ENCODE measurements at regions not wholly inside any gene's neighbourhood (a gene's known extent, or its start where the extent isn't known, plus 50 kb on each side); places are given as distances from the start of the nearest gene placed in this dataset.

DNA sequence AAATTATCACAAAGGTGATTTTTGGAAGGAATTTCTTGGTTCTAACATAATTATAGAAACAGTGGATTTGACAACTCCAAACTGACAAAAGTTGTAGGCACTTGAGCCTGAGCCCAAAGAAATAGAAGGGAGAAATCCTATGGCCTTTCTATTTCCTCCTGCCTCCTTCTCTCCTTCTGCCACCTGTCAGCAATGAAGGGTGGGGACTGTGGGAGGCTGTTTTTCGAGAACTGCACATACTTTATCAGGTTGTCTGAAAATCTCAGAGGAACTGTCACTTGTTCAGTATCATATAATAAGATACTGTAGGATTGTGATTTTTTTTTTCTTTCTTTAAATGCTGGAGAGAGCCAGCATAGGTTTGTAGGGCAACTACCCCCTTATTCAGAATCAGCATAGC lies 187.9 kb upstream of the SESN3 start:
- Histone ChIP-seq H3K36me3 (ENCODE audit: control insufficient read depth in 1 of 2, insufficient read depth in 2 of 2, low read length in 2 of 2) (no peaks in the 10 kb centered on the region), H3K4me2 (ENCODE audit: low read length) (no peak overlapping the region), H3K9me2 (ENCODE audit: insufficient read depth) (no peaks in the 10 kb centered on the region), H2AFZ (ENCODE audit: low read depth, low read length, poor library complexity, severe bottlenecking) (no peak overlapping the region), H3K4me3 (replicated peaks in 1 of 2; ENCODE audit: low read depth in 1 of 2, low read length in 2 of 2) (no peak overlapping the region), H3K27me3 (ENCODE audit: insufficient read depth, low read length) (peaks cover 4% of the 10 kb centered on the region; the same call in 1 of the 2 replicates), H4K20me1 (ENCODE audit: insufficient read depth) (no peaks in the 10 kb centered on the region), H3K4me1 (ENCODE audit: control insufficient read depth in 1 of 2, insufficient read depth in 2 of 2, low read length in 2 of 2) (no peaks in the 10 kb centered on the region), H3K9me3 (ENCODE audit: control insufficient read depth in 1 of 2, insufficient read depth in 1 of 2, low read depth in 1 of 2, low read length in 2 of 2) (no peaks in the 10 kb centered on the region), H3K79me2 (ENCODE audit: insufficient read depth, low read length) (no peaks in the 10 kb centered on the region), H3K27ac (ENCODE audit: low read depth, low read length) (no peak overlapping the region), H3K9ac (ENCODE audit: low read length) (no peak overlapping the region)
- TF ChIP-seq FOSL1 (IDR thresholded peaks at IDR 0.05; ENCODE audit: low read depth), result no peak
- TF ChIP-seq RAD21 (IDR thresholded peaks at IDR 0.05; ENCODE audit: low read depth), result no peak
- no peak for TF ChIP-seq REST (IDR thresholded peaks at IDR 0.05; ENCODE audit: low read depth)
- no peak for TF ChIP-seq POLR2AphosphoS5 (IDR thresholded peaks at IDR 0.05; ENCODE audit: low read depth, low read length)
- POLR2A ChIA-PET, result no interaction called here
- BruUV-seq (replicated peaks), result no TSS peak
- RAD21 ChIA-PET (ENCODE audit: low non-redundant PET in 1 of 2, low total read pairs in 2 of 2, uncharacterized antibody in 2 of 2, unreplicated experiment in 2 of 2), result no interaction called here
- intact Hi-C loops (cut with micrococcal nuclease), result no loop called here
- no peak for ATAC-seq
- no peak for DNase-seq (ENCODE audit: low read depth, low spot score)
- CTCF ChIA-PET, result interaction anchor here (0.6 kb wide), 1 partner anchor 940 kb away, joined by 3 read pairs; no protein-coding TSS in a partner anchor

DNA sequence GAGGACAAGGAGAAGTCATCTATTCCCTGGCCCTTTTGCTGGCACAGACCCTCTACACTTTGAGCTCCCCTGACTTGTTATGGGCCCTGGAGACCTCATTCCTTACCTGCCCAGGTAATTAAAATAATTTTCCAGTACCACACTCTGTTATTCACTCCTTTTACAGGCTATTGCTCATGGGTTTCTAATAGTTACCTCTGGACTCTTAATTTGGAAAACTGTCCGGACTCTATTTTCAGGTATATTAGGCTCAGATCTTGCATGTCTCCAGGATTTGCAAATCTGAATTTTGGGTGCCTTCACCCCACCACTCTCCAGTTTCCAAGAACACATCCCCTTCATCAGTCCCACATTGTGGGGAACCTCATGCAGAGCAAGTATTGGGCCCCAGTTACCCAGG lies 186.8 kb upstream of the SESN3 start:
- Histone ChIP-seq H3K36me3 (ENCODE audit: control insufficient read depth in 1 of 2, insufficient read depth in 2 of 2, low read length in 2 of 2) (no peaks in the 10 kb centered on the region), H3K27ac (ENCODE audit: low read depth, low read length) (no peak overlapping the region), H3K4me2 (ENCODE audit: low read length) (no peak overlapping the region), H3K9me2 (ENCODE audit: insufficient read depth) (no peaks in the 10 kb centered on the region), H3K9me3 (ENCODE audit: control insufficient read depth in 1 of 2, insufficient read depth in 1 of 2, low read depth in 1 of 2, low read length in 2 of 2) (no peaks in the 10 kb centered on the region), H3K4me1 (ENCODE audit: control insufficient read depth in 1 of 2, insufficient read depth in 2 of 2, low read length in 2 of 2) (no peaks in the 10 kb centered on the region), H3K9ac (ENCODE audit: low read length) (no peak overlapping the region), H3K27me3 (ENCODE audit: insufficient read depth, low read length) (peaks cover 4% of the 10 kb centered on the region), H3K4me3 (replicated peaks in 1 of 2; ENCODE audit: low read depth in 1 of 2, low read length in 2 of 2) (no peak overlapping the region), H4K20me1 (ENCODE audit: insufficient read depth) (no peaks in the 10 kb centered on the region), H3K79me2 (ENCODE audit: insufficient read depth, low read length) (no peaks in the 10 kb centered on the region), H2AFZ (ENCODE audit: low read depth, low read length, poor library complexity, severe bottlenecking) (no peak overlapping the region)
- POLR2A ChIA-PET, result no interaction called here
- ATAC-seq (no peak), DNase-seq (ENCODE audit: low read depth, low spot score) (no peak)
- RAD21 ChIA-PET (ENCODE audit: low non-redundant PET in 1 of 2, low total read pairs in 2 of 2, uncharacterized antibody in 2 of 2, unreplicated experiment in 2 of 2), result no interaction called here
- TF ChIP-seq ELF1 (IDR thresholded peaks at IDR 0.05; ENCODE audit: borderline replicate concordance, low read depth), result no peak
- no peak for TF ChIP-seq SRF (IDR thresholded peaks at IDR 0.05; ENCODE audit: low read depth)
- TF ChIP-seq SP1 (IDR thresholded peaks at IDR 0.05; ENCODE audit: low read depth), result no peak
- CTCF ChIA-PET, result no interaction called here
- intact Hi-C loops (cut with micrococcal nuclease), result no loop called here
- BruUV-seq (replicated peaks), result no TSS peak

Measured in HCT116 (cell line).